SK-N-DZ (cell line): ENCODE measurements at regions not wholly inside any gene's neighbourhood (a gene's known extent, or its start where the extent isn't known, plus 50 kb on each side); places are given as distances from the start of the nearest gene placed in this dataset.
"Not testable (repeated sequence)": the region's sequence is repeated elsewhere in the genome, so short reads cannot be mapped to it uniquely, and the experiment has no call there.

Experiments
- DNase-seq: peaks from one replicate; pipeline ENCODE4 v3.0.0-alpha.2; 2015; ENCODE audit warnings: low spot score

DNA sequence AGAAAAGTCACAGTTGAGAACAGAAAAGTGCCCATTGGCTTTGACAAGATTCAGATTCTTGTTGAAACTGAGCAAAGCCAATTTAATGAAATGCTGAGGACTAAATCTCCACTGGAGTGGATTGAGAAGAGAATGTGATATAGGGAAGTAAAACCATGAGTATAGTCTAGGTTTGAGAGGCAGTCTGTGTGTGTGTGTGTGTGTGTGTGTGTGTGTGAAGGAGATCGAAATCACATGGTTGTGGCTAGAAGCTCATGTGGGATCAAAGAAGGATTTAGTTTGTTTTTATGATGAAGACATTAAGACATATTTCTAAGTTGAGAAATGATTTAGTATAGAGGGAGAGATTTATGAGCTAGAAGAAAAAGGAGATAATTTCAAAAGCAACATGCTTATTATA is 275.7 kb upstream of the DAB2 start:
- no peak for DNase-seq

DNA sequence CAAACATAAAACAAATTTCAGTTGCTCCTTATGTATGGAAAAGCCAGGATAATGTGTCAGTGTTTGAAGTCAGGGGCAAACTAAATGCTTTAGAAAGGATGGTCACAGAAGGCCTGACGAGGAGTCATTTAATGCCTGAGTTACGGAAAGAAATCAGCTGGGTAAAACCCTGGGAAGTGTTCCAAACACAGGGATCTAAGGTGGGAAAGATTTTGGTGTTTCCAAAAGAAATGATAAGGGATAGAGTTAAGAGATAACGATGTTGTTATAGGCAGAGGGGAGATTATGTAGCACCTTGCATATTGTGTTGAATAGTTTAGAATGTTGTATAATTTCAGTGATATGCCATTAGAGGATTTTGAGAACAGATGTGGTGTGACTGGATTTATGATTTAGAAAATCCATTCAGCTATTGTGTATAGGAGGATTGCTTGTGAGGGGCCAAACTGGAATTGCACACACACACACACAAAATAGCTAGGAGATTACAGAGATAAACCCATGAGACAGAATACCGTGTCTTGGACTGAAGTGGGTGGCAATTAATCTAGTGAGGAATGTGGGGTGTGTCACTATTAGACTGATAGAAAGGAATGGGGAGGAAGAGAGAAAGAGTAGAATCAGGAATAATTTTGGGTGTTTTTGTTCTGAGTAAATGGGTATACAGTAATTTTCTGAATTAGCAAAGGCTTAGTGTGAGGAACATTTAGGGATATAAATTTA is 274.2 kb upstream of the DAB2 start:
- no peak for DNase-seq

DNA sequence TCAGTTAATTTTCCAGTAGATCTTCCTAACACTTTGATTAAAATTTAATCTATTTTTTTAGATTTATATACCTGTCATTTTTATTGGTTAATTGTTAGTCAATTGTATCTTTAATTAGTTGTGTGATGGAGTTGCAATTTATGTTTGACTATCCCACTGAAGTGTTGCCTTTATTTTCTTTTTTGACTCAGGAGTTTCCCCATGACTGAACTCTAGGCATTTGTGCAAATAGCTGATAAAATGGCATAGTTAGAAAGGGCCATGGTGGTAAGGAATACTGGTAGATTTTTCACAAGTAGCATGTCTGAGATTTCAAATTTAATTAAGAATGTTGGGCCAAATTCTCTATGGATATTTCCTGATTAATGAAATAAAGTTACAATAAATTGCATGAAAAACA is 273.1 kb upstream of the DAB2 start:
- DNase-seq, result no peak

DNA sequence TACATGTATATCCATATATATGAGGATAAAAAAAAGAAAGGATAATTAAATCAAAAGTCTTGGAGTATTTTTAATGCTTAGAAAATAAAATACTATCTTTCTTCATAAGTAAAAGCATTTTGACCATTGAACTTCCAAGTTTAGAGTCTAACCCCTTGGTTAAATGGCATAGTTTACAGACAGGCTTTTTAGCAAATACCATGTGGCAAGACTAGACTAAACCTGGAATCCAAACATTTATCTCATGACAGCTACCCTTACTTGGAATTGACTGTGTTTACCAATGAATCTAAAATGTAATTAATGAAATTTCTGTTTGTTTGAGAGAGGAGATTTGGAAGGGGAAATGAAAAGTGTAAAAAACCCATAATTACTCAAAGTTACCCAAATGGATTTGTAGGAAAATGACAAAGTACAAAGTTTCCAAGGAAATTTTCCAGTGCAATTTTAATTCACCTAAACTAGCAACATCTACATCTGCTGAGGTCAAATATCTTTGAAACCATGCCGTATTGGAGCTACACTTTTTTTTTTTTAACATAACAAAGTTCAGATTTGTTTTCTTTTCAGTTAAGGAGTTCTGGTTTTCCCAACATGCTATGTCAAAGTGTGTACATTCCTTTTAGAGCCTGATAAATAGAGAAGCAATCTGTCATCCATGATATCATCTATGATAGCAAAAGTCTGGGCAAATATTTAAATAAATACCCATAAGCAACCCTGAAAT is 272.1 kb upstream of the DAB2 start:
- DNase-seq, result no peak

DNA sequence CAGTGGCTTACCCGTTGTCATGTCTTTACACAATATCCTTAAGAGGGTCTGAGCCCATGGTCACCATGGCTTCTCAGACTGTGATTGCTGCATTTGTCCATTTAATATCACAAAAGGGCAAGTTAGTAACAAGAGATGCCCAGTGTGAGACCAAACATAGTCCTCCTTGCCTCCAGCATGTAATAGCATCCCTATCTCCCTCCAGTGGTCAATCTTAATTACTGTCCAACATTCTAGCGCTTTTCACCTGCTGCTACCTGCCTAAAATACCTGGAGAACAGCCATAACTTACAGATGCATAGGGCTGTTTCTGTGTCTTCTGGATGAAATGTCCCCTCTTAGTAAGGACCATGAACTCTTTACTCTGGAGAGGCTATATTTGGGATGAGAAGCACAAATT is 267.2 kb upstream of the DAB2 start:
- no peak for DNase-seq

DNA sequence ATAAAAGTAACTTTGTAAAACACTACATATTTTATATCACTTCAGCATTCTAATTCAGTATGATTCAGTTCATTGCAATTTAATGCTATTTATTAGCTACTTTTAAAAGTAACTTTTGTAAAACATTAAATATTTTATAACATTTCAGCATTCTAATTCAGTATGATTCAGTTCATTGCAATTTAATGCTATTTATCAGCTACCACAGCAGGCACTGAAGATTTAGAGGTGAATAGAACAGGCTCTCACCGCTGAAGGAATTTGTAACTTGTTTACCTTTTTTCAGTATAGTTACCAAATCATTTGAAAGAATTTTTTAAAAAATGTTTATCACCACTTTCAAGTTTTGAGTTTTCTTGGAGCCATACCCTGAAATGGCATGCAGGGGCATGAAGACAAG is 266.4 kb upstream of the DAB2 start:
- DNase-seq, result no peak

DNA sequence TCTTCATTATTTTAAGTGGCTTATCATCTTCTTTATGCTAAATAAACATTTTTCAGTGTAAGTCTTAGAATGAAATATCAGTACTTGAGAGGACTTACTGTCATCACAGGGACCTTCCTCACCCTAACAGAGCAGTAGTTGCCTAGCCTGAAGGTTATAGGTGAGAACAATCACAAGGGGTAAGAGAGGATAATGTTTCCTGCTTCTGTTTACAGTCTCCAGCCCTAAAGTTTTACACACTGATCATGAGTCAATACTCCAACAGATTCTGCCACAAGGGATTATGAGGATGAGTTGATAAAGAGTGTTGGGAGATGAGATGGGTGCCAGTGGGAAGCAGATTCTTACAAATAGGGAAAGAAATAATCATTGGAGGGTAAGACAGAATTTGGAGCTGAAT is 265.1 kb upstream of the DAB2 start:
- no peak for DNase-seq

DNA sequence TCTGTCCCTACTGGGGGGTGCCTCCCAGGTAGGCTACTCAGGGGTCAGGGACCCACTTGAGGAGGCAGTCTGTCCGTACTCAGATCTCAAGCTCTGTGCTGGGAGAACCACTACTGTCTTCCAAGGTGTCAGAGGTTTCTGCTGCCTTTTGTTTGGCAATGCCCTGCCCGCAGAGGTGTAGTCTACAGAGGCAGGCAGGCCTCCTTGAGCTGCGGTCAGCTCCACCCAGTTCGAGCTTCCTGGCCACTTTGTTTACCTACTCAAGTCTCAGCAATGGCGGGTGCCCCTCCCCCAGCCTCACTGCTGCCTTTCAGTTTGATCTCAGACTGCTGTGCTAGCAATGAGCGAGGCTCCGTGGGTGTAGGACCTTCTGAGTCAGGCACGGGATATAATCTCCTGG is 263.1 kb upstream of the DAB2 start:
- DNase-seq, result not testable (repeated sequence)

DNA sequence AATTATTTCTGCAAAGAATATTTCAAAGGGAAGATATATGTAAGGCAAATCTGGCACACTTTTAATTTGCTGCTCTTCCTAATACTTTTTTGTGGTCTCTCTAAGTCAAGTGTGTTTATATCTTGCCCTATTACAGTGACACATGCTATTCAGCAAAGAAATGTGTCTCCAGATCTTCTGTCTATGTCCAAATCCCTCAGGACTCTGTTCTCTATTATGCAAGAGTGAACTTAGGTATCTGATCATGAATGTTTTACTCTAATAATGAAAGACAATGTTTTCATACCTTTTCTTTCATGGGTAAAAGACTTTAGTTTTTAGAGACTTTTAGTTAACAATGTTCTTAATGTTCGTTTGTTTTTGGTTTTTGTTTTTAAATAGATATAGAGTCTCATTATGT is 255.4 kb upstream of the DAB2 start:
- no peak for DNase-seq

DNA sequence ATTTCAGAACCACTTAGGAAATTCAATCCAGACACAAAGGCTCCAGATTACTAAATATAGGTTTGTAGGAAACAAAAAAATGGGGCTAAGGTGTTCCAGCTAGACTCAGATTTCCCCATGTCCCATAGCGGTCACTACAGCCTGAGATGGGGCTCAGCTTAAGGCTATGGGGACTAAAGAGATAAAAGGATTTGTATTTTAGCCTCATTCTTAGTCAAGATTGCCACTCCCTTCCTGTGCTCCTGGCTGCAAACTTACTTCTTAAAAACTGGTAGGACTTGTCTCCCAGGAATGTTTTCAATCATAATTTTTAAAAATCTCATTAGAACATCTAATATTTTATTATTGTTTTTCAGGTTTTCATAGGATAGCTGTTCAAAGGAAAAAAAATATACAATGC is 253.8 kb upstream of the DAB2 start:
- no peak for DNase-seq

DNA sequence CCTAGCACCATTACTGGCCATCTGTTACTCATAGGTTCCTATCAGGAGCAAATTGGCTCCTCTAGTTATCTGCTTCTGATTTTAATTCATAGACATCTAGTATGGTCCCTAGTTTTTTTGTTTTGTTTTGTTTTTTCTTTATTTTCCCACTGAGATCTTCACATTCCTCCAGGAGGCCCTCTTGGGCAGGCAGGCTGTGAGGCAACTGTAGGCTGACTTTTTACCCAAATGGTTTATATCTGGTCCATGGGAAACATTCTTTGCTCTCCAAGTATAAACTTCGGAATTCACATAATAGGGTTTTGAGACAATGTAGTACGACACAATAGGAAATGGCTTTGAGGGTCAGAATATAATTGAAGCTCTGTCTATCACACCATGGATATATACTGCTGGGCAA is 250.9 kb upstream of the DAB2 start:
- DNase-seq, result no peak

DNA sequence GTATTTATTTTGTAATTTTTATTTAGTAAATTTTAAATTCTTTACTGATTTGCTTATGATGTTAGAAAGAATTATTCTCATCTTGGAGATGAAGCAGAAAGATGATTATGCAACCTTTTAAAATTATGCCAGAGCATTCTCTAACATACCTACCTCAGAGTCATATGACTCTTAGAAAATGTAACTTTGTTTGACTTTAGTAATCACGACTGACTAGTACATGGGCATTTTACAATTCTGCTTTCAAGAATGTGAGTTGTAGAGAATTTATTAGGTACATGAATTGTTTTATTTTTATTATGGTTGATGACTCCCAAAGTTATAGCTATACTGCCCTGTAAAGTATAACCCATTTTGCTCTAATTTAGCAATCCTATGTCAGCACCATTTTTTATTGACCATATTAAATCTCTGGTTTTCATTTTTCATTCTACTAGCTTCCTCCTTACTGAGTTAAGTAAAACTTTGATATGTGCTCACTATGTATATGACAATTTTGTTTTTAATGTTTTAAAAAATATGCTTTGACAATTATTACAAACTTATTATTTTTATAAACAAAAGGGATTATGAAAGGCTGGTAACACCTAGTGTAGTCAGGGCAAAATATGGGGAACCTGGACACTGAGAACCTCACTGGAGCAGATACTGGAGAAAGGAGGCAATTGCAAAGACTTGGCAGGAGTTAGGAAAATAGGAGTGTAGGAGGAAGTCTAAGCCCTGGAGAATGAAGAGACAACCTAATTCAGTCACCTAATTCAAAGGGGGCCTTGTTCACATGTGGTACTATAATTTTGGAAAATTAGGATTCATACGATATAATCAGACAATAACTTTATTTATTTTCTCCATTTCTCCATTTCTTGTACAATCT is 249.7 kb upstream of the DAB2 start:
- no peak for DNase-seq

DNA sequence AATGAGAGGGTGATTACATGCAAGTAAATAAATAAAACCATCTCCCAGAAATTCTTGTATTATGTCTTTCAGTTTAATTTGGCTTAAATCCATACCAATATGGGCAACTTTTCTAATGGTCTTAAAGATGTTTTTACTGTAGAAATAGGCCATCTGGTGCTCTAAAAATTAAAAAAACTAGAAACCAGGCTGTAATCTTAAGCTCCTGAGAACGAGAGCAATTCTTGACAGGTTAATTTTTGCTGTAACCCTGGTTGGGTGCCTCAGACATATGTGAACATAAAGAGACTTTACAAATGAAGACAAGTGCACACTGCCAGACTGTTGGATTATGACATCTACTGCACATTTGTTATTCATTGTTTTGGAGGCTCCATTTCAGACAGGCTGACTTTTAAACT is 246.8 kb upstream of the DAB2 start:
- no peak for DNase-seq

DNA sequence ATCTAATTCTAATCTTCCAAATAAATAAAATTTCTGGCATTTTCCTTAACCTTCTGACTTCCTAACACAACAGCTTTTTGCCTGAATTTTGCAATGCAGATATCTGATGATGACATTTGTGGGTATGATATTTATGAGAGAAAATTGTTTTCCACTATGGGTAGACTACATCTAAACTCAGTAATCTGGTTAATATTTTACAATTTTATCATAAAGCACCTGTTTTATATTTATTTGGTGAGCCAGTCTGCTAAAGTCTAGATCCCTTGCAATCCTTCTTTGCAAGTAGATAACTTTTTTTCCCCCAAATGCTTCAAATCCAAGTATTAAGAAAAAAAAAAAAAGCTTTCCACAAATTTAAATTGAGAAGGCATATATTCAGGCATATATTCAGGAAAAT is 246.2 kb upstream of the DAB2 start:
- no peak for DNase-seq

DNA sequence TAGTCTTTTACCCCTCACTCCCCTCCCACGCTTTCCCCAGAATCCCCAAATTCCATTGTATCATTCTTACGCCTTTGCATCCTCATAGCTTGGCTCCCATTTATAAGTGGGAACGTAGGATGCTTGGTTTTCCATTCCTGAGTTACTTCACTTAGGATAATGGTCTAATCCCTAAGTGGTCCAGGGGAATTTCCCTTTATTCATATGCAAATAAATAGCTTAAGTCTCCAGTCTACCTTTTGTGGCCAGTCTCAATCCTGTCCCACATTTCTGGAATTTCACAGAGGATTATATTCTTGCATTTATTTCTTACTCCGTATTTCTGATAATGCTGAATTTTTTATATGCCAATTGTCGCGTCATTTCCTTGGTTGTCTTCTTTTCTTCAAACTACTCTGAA is 245.6 kb upstream of the DAB2 start:
- no peak for DNase-seq

DNA sequence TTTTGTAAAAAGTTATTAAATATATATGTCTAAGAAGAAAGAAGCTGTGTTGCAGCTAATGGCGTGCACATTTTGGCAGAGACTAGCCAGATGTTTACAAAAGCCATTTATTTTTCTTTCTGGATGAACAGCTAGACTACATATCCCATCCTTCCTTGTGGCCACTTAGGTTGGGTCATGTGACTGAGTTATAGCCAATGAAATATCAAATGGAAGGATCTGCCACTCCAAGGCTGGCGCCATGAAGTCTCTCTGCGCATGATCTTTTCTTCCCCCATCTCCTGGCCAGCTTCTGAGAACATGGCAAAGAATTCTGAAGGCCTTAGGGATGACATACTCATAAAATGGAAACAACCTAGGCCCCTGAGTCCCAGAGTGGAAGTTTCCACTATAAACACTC is 244.2 kb upstream of the DAB2 start:
- peak; percentile 50 for DNase-seq

DNA sequence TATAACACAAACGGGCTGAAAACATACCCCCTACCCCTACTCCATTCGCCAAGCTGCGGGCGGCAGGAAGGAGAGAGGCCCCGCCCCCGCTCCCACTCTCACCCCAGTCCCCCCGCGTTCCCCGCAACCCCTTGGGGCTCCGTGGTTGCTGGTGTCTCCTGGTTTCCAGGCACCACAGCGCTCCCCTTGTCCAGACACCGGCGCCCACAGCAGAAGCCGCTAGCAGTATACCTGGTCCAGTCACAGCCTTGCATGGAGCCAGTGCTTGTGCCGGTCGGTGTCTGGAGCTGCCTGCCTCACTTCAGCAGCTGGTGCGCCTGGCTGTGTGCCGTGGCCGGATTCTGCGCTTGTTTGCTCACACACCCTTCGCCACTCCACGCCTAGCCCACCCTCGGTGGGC is 240.5 kb upstream of the DAB2 start:
- DNase-seq, result no peak

DNA sequence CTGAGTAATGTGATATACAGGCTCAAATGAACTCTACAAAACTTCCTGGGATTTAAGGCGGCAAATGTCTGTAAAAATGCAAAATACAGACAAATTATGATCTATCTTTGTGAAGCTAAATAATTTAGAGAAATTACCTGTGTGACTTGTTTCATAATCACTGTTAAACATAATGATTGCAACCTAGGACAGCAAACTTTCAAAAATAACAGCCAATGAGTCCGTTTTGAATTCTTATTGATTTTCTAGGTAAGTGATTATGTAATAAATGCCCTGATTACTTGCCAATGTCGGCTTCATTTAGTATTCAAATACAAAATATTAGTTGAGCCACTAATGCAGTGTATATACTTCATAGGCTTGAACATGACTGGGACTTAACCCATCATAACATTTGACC is 238.2 kb upstream of the DAB2 start:
- DNase-seq, result no peak

DNA sequence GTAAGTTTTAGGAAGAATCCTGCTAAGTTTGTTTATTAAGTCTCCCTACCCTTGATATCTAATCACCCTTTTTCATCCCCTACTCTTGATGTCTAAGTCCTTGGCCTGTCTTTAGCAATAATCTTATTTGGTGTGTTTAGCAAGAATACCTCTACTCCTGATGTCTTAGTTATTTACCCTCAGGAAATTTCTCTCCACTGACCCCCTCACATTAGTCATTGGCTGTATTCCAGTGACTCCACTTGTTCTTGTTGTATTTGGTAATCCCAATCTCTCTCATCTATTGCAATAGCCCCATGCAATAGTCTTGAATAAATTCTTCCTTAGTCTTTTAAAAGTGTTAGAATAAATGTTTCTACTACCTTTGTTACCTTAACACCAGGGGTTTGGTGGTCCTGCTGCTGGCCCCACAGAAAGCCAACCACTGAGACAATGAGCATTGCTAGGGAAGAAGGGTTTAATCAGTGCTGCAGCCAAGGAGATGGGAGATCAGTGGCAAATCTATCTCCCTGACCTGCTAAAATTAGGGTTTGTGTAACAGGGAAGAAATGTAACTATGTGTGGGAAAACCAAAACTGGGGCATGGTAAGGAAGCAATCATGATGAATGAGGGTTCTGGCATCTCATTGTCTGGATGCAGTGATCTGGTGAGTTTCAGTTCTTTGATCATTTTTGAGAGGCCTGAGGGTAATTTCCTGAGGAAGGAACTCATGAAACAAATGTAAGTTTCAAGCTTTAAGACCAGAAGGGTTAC is 236.4 kb upstream of the DAB2 start:
- no peak for DNase-seq

DNA sequence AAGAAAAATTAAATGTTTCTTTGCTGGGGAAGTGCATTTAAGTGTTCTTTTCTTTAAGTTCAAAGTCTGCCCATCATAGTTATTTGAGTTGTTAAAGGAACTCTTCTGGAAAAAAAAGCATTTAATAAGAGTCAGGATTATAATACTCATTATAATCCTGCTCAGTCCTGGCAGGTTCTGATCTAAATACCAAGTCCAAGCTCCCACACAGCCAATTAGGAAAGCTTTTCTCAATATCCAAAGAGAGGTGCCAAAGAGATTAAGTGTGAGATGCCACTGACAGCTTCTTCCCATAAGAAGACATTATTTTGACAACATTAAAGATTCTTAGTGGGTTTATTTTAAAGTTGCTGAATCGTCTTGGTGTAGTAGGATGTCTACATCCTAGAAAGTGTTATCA is 235.2 kb upstream of the DAB2 start:
- no peak for DNase-seq

DNA sequence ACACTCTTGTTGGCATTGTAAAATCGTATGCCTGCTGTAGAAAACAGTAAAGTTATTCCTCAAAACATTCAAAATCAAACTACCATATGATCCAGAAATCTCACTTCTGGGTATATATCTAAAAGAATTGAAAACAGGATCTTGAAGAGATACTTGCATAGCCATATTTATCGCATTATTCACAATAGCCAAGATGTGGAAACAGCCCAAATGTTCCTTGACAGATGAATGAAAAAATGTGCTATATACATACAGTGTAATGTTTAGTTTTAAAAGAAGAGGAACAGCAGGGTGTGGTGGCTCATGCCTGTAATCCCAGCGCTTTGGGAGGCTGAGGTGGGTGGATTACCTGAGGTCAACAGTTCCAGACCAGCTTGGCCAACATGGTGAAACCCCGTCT is 234.1 kb upstream of the DAB2 start:
- DNase-seq, result no peak

DNA sequence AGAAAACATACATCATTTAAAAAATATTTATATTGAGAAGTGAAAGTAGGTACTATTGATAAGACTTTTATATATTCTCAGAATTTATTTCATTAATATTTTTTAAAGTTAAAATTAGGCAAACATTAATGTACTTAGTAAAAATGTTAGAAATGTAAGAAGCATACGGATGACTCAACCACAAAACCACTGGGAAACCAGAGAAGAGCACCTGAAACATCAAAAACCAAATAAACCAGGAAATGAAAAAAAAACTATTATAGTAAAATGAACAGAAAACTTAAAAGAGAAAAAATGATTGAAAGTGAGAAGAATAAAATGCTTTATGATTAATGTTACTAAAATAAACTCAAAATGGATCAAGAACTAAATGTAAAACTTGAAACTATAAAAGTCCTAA is 233.2 kb upstream of the DAB2 start:
- no peak for DNase-seq
